HCT116 (cell line): ENCODE measurements at regions not wholly inside any gene's neighbourhood (a gene's known extent, or its start where the extent isn't known, plus 50 kb on each side); places are given as distances from the start of the nearest gene placed in this dataset.

Source experiments
- CEBPB ChIP-seq: IDR thresholded peaks from 2 replicates; pipeline ENCODE4 v1.6.1; 2012; ENCODE audit warnings: low read depth
- EZH2 ChIP-seq: fragments of 200-600 bp; sonication (generic); IDR thresholded peaks from 2 replicates; pipeline ENCODE4 v1.6.1; 2017; ENCODE audit warnings: antibody characterized with exemption, mixed run types
- FOSL1 ChIP-seq: IDR thresholded peaks from 2 replicates; pipeline ENCODE4 v1.6.1; 2012; ENCODE audit warnings: low read depth
- POLR2AphosphoS5 ChIP-seq: IDR thresholded peaks from 2 replicates; pipeline ENCODE4 v1.6.1; 2011; ENCODE audit warnings: mild to moderate bottlenecking, low read depth, low read length, moderate library complexity
- RAD21 ChIP-seq: IDR thresholded peaks from 2 replicates; pipeline ENCODE4 v1.6.1; 2012; ENCODE audit warnings: low read depth, mild to moderate bottlenecking
- SP1 ChIP-seq: IDR thresholded peaks from 2 replicates; pipeline ENCODE4 v1.6.1; 2012; ENCODE audit warnings: low read depth
- SRF ChIP-seq: IDR thresholded peaks from 2 replicates; pipeline ENCODE4 v1.6.1; 2012; ENCODE audit warnings: low read depth
- TF ChIP-seq, protein P1 (sequence below), 3 experiments: fragments of 200-600 bp in 1 of 3; sonication (generic) in 1 of 3; IDR thresholded peaks in 2 of 3; conservative IDR thresholded peaks in 1 of 3; 2 replicates each; pipeline ENCODE4 v1.5.1; 2012 to 2017; ENCODE audit warnings: low read depth in 2 of 3, low read length in 2 of 3, antibody characterized with exemption in 1 of 3, borderline replicate concordance in 1 of 3, control low read depth in 1 of 3, mild to moderate bottlenecking in 1 of 3, mixed read lengths in 1 of 3, mixed run types in 1 of 3, moderate library complexity in 1 of 3; ENCODE audit not compliant: insufficient read depth in 1 of 3

DNA sequence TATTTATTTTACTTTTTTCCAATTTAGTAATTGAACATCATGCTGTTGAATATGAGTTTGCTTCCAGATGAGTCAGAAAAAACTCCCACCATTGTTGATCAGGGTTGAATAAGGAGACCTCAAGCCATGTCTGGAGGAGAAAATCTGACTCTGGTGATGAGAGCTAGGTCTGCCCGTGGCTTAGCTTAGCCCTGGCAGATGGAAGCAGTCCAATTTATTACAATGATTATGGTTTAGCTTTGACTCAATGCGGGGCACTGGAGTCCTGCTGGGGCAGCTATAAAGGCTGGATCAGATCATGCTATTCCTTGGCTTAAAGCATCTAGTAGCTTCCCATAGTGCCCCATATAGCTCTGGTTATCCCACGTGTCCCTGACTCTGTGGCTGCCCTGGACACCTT, 506.5 kb downstream of the MN1 start:
- TF ChIP-seq POLR2AphosphoS5 (no peak), SRF (no peak), EZH2 (no peak), RAD21 (no peak), CEBPB (no peak), SP1 (no peak), FOSL1 (no peak)
- TF ChIP-seq, protein P1, sequence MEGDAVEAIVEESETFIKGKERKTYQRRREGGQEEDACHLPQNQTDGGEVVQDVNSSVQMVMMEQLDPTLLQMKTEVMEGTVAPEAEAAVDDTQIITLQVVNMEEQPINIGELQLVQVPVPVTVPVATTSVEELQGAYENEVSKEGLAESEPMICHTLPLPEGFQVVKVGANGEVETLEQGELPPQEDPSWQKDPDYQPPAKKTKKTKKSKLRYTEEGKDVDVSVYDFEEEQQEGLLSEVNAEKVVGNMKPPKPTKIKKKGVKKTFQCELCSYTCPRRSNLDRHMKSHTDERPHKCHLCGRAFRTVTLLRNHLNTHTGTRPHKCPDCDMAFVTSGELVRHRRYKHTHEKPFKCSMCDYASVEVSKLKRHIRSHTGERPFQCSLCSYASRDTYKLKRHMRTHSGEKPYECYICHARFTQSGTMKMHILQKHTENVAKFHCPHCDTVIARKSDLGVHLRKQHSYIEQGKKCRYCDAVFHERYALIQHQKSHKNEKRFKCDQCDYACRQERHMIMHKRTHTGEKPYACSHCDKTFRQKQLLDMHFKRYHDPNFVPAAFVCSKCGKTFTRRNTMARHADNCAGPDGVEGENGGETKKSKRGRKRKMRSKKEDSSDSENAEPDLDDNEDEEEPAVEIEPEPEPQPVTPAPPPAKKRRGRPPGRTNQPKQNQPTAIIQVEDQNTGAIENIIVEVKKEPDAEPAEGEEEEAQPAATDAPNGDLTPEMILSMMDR (IDR thresholded peaks at IDR 0.05 in 2 of 3, conservative IDR thresholded peaks at IDR 0.05 in 1 of 3; ENCODE audit: borderline replicate concordance in 1 of 3, insufficient read depth in 1 of 3, low read depth in 2 of 3, low read length in 2 of 3): no peak
